Urinary bladder (tissue), 3 donors: ENCODE measurements at regions not wholly inside any gene's neighbourhood (a gene's known extent, or its start where the extent isn't known, plus 50 kb on each side); places are given as distances from the start of the nearest gene placed in this dataset.

Source experiments
- DNase-seq: peaks from one replicate; pipeline ENCODE4 v3.0.0-alpha.2; 2015; ENCODE audit errors: extremely low spot score
- H3K27ac ChIP-seq: one replicate; pipeline ENCODE4 v1.5.1; 2013; ENCODE audit warnings: low read depth, mild to moderate bottlenecking, moderate library complexity
- H3K36me3 ChIP-seq: one replicate; pipeline ENCODE4 v1.6.1; 2013; ENCODE audit warnings: mild to moderate bottlenecking, moderate library complexity; ENCODE audit not compliant: insufficient read depth
- H3K4me1 ChIP-seq: one replicate; pipeline ENCODE4 v1.6.1; 2013; ENCODE audit warnings: mild to moderate bottlenecking, moderate library complexity; ENCODE audit not compliant: insufficient read depth
- H3K4me3 ChIP-seq: one replicate; pipeline ENCODE4 v1.5.1; 2013; ENCODE audit warnings: low read depth, low read length
- WGBS: extraction: QIAGEN DNeasy Blood & Tissue Kit; methylation state at CpG from one replicate; pipeline ENCODE4 v1.1.7; 2013; 5-methylcytosine and 5-hydroxymethylcytosine counted together
- donor health status: healthy with polysubstance abuse.
- donor health status: healthy.

DNA sequence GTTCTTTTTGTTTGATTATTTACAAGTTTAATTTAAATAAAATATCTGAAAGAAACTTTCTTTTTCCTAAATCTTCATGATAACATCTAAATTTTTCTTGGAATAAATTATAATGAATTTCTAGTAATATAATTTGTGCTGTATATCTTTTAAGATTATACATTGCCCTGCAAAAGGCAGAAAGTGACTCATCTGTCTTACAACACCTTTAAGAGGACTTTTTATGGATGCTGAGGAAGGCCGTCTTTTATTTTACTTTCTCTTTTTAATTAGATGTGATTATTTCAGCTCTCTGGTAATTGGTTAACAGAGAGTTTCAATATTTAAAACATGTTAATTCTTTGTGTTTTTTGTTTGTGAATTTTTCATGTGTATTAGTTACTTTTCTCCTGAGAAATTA is 598.4 kb downstream of the RPL10L start:
- Histone ChIP-seq H3K36me3 (no peaks in the 10 kb centered on the region), H3K27ac (no peak overlapping the region)
- whole genome bisulfite sequencing: 67% methylated on average over 1 of the region's 1 CpG

DNA sequence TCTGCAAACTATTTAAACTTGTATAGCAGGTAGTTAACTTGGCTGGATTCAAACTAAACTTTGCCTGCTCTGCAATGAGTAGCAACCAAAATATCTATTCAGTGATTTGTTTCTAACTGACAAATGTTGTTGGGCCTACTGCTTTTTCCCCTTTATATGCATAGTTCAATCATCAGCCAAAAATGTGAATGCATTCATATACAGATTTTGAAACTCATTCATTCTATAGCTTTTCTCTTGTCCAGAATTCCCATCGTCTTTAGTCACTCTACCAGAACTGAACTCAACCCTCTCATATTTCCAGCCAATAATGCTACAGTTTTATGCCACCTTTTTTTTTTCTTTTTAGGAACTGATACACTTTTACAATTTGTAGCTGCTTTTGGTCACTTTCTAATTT is 599.8 kb downstream of the RPL10L start:
- 81% methylated on average over 1 of the region's 1 CpG for WGBS
- no peak for DNase-seq
- H3K36me3 ChIP-seq: no peaks in the 10 kb centered on the region
- no peak overlapping the region for H3K27ac ChIP-seq
- no peak overlapping the region for H3K4me3 ChIP-seq
- no peaks in the 10 kb centered on the region for H3K4me1 ChIP-seq

More for the DNA sequence above, 598.4 kb downstream of the RPL10L start:
- DNase-seq: no peak
- H3K4me3 ChIP-seq: no peak overlapping the region
- no peaks in the 10 kb centered on the region for H3K4me1 ChIP-seq

DNA sequence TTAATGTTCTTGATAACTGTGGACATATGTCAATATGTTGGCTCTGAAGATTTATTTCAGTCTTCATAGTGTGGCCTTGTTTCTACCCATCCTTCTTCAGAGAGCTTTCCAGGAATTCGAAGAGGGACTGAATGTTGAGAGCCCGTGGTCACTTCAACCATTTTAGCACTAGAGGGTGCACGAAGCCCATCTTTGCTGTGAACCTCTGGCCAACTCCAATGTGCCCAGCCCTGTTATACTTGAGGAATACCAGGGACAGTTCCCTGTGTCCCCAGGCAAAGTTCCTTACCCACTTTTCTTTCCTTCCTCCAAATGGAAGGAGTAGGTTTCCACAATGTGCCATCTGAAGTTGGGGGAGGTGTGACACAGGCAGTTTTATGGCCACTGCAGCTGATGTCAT is 603.5 kb downstream of the RPL10L start:
- Histone ChIP-seq H3K4me1 (no peaks in the 10 kb centered on the region), H3K27ac (no peak overlapping the region), H3K36me3 (no peaks in the 10 kb centered on the region), H3K4me3 (no peak overlapping the region)
- DNase-seq: no peak
- WGBS: 47% methylated on average over 3 of the region's 3 CpGs

DNA sequence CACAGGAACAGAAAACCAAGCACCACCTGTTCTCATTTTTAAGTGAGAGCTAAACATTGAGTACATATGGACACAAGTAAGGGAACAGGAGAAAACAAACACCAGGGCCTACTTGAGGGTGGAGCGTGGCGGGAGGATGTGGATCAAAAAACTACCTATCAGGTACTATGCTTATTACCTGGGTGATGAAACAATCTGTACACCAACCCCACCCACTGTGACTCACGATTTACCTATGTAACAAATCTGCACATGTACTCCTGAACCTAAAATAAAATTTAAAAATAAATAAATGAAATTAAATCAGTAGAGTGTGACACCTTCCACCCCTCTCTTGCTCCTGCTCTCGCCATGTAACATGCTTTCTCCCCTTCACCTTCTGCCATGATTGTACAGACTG is 615.5 kb downstream of the RPL10L start:
- H3K4me3 ChIP-seq: no peak overlapping the region
- no peaks in the 10 kb centered on the region for H3K36me3 ChIP-seq
- 83% methylated on average over 4 of the region's 4 CpGs for WGBS
- no peak for DNase-seq
- no peaks in the 10 kb centered on the region for H3K4me1 ChIP-seq
- H3K27ac ChIP-seq: no peak overlapping the region

DNA sequence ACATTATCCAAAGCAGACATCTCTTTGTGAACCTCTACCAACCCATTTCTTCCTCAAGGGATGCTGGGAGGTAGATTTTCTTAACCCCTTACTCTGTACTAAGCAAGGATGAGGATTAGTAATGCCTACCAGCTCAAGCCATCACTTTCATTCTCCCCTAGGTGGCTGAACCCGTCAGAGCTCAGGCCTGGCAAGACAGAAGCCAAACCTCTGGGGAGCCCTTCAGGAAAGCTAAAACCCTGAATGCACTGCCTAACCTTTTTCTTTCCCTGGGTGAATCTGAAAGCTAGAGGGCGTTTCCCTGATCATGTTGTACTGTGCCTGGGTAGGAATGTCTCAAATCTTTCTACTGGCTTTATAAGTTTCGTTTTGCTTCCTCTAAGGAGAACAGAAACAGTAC is 617.3 kb downstream of the RPL10L start:
- WGBS: 48% methylated on average over 3 of the region's 3 CpGs
- H3K36me3 ChIP-seq: no peaks in the 10 kb centered on the region

DNA sequence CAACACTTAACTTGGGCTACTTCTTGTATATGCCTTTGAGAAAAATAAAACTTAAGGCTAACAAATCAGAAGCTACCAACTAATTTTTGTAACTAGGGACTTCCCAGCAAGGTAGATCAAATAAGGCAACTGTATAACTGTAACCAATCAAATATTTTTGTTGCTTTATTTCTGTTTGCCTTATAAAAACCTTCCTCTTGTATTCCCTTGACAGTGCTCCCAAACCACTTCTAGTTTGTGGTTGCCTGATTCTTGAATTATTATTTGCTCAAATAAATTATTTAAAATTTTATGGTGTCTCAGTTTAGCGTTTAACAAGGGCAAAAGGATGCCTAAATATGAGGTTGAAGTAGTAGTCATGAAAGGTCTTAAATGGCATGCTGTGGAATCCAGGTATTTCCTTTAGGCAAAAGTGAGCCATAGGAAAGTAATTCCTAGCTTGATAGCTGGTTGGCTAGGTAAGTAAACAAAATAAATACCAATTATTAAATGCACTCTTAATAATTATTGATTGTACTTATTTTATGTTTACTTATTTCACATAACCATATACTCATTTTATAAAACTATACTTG is 632.6 kb downstream of the RPL10L start:
- DNase-seq: no peak
- no peaks in the 10 kb centered on the region for H3K36me3 ChIP-seq
- H3K4me3 ChIP-seq: no peak overlapping the region
- WGBS: 75% methylated on average over 1 of the region's 1 CpG
- H3K4me1 ChIP-seq: no peaks in the 10 kb centered on the region
- H3K27ac ChIP-seq: no peak overlapping the region

More for the DNA sequence above, 617.3 kb downstream of the RPL10L start:
- no peak for DNase-seq
- H3K27ac ChIP-seq: no peak overlapping the region
- H3K4me1 ChIP-seq: no peaks in the 10 kb centered on the region
- no peak overlapping the region for H3K4me3 ChIP-seq

DNA sequence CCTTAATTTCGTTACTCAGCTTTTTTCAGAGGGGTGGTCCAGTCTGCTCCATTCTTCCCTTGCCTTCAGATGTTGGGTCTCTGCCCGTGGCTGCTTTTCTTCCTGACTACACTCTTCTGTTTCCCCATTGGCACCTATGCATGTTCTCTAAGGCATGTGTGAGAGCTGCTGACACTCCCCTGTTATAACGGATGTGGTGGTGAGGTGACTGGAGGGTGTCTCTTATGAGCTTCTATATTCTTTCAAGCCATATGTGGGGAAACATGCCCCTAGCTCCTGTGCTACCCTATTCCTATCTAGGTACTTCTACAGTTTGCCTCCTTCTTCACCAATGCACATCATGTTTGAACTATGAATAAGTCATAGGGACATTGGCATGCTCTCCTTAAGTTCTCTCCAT is 643.2 kb downstream of the RPL10L start:
- no peaks in the 10 kb centered on the region for H3K36me3 ChIP-seq
- no peak overlapping the region for H3K27ac ChIP-seq
- no peak overlapping the region for H3K4me3 ChIP-seq
- no peak for DNase-seq
- H3K4me1 ChIP-seq: no peaks in the 10 kb centered on the region
- 76% methylated on average over 3 of the region's 3 CpGs for WGBS

DNA sequence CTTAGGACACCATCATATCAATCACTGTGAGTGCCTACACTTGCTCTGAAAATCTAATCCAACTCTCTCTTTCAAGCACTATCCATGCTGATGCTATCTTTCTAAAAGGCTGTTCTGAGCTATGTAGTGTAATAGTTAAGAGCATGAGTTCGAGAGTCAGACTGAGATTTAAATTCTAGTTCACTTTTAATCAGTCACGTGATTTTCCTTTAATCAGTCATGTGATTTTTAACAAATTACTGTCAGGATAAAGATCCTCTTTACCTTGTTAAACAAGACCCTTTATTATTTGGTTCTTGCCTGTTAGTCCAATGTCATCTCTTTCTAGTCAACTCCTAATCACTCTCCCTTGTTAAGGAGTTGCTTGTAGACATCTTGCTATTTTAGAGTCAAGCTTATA is 653.0 kb downstream of the RPL10L start:
- DNase-seq: no peak
- Histone ChIP-seq H3K4me1 (no peaks in the 10 kb centered on the region), H3K36me3 (no peaks in the 10 kb centered on the region), H3K4me3 (no peak overlapping the region), H3K27ac (no peak overlapping the region)
- 77% methylated on average over 2 of the region's 2 CpGs for WGBS

DNA sequence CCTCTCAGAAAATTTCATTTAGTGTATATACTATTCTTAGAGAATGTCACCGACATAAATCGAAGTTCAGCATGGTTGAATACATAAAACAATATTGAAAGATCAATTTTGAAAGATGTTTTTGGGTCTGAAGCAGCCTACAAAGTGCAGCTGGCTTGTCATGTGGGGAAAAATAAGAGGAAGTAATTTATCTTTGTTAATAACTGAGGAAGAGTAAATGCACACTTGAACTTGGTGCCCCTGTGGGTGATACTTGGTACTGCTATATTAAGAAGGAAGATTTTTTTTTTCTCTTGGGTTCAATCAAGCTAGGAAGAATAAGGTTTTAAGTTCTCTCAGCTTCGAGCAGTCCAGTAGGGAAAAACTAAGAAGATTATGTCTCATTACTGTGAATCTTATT is 661.3 kb downstream of the RPL10L start:
- no peaks in the 10 kb centered on the region for H3K36me3 ChIP-seq
- no peak overlapping the region for H3K4me3 ChIP-seq
- WGBS: 90% methylated on average over 3 of the region's 3 CpGs
- no peak for DNase-seq
- H3K4me1 ChIP-seq: no peaks in the 10 kb centered on the region
- no peak overlapping the region for H3K27ac ChIP-seq

DNA sequence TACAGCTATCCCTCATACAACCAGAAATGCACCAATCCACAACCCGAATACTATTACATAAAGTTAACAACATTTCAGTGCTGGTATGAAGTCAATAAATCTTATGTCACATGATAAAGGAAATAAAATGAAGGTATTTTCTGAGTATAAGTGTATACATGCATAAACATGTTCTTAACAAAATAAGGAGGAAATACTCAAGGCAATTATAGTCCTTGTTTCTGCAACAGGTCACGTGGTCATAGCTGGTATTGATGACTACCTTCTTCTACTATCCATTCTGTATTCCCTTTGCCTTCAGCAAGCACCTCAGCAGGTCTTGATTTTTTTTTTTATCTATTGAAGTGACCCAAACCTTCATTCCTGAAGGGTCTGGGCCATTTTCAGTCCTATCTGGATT is 675.6 kb downstream of the RPL10L start:
- Histone ChIP-seq H3K4me1 (no peaks in the 10 kb centered on the region), H3K27ac (no peak overlapping the region), H3K4me3 (no peak overlapping the region), H3K36me3 (no peaks in the 10 kb centered on the region)
- 70% methylated on average over 2 of the region's 2 CpGs for WGBS
- DNase-seq: no peak

DNA sequence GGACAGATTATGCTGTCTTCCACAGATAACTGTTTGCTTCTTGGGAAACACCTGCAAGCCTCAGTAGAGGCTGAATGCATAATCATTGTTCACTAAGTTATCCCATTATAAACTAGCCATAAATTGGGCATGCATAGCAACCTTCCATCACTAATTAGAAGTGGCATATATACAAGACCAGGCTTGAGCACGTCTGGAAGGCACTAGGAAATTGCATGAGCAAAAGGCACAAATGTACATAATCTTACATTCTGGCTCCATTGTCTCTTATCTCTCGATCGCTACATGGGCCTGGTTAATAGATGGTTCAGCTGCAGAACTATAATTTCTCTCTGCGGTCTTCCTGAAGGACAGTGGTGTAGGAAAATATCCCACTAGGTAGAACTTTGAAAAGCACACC is 679.2 kb downstream of the RPL10L start:
- DNase-seq: no peak
- 70% methylated on average over 4 of the region's 4 CpGs for WGBS
- no peaks in the 10 kb centered on the region for H3K36me3 ChIP-seq
- no peaks in the 10 kb centered on the region for H3K4me1 ChIP-seq
- H3K4me3 ChIP-seq: no peak overlapping the region
- no peak overlapping the region for H3K27ac ChIP-seq

DNA sequence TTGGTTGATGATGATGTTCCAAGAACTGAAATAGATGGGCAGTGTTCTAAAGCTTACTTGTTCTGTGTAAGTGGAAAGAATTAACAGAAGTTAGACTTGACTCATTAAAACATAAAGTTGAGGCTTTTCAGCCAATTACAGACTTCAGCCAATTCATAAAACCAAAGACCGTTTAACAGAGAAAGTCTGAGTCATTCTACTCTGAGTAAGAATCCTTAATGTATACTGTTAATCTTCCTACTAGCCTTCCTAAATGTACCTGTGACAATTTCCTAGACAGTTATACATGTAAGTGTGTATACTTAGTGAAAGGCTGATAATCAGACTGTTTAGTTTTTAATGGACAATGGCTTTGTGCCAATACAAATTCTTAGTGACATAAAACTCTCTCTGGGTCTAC is 681.0 kb downstream of the RPL10L start:
- Histone ChIP-seq H3K27ac (no peak overlapping the region), H3K4me3 (no peak overlapping the region), H3K4me1 (no peaks in the 10 kb centered on the region), H3K36me3 (no peaks in the 10 kb centered on the region)
- DNase-seq: no peak
- WGBS: 32% methylated on average over 1 of the region's 1 CpG

DNA sequence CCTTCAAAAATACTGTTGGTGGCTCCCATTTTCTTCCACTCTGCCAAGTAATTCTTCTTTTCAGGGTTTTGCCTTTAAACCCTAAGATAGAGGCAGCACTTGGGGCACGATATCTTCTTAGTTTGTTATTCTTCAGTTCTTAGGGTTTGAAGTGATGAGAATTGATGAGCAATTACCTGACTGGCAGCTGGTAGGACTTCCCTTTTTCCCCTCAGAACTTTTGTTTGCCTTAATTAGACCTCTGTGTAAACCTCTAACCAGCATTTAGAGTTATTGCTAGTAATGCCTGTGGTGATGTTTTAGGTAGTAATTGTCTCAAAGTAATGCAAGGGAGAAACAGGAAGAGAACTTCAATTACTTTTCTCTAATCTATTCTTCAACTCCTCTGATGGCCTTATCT is 683.5 kb downstream of the RPL10L start:
- Histone ChIP-seq H3K4me3 (no peak overlapping the region), H3K36me3 (no peaks in the 10 kb centered on the region), H3K27ac (no peak overlapping the region), H3K4me1 (no peaks in the 10 kb centered on the region)
- DNase-seq: no peak
- 51% methylated on average over 1 of the region's 1 CpG for WGBS

DNA sequence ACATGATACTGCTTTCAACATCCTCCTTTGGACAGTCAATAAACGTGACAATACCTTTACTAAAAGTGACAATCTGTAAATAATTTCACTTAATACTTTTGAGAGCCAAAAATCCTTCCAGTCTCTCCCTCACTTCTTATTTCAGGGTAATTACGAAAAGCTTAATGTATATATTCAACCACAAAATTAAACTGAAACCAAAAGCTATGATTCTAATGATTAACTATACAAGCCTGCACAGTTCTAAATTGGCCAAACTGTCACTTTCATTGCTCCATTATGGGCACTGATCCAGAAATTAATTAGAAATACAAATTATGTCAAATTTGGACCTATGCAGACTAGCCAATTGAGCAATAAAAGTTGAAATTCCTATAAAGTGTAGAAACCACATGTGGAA is 696.5 kb upstream of the MIS18BP1 start:
- no peaks in the 10 kb centered on the region for H3K4me1 ChIP-seq
- no peak for DNase-seq
- H3K27ac ChIP-seq: no peak overlapping the region
- no peak overlapping the region for H3K4me3 ChIP-seq
- no peaks in the 10 kb centered on the region for H3K36me3 ChIP-seq
- 74% methylated on average over 2 of the region's 2 CpGs for WGBS

DNA sequence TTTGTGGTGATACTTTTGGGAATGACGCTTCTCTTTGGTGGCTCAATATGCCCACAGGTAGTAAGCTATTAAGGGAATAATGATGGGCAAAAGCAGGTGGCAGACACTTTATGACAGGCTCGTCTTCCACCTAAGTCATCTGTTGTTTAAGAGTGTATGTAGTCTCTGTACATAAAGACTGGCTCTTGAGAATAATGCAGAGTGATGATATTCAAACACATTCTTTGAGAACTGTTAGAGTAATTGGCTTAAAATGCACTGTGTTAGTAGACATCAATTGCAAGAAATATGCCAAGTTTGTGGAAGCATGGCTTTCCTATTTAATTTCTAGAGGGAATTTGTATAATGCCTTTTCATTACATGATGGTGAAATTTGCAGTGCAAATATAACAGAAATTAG is 694.8 kb upstream of the MIS18BP1 start:
- H3K4me3 ChIP-seq: no peak overlapping the region
- no peak for DNase-seq
- H3K4me1 ChIP-seq: no peaks in the 10 kb centered on the region
- 86% methylated on average over 2 of the region's 2 CpGs for WGBS
- H3K27ac ChIP-seq: no peak overlapping the region
- no peaks in the 10 kb centered on the region for H3K36me3 ChIP-seq
